Smooth muscle cell (in vitro differentiated cells): ENCODE measurements at regions not wholly inside any gene's neighbourhood (a gene's known extent, or its start where the extent isn't known, plus 50 kb on each side); places are given as distances from the start of the nearest gene placed in this dataset.

Source experiments
- DNase-seq: peaks from one replicate; lab custom pipeline; 2025; ENCODE audit not compliant: unreplicated experiment; lab: John Stamatoyannopoulos, UW
- H2AFZ ChIP-seq: fragments of 200-600 bp; sonication (generic); 2 replicates; pipeline ENCODE4 v1.6.0; 2016; ENCODE audit warnings: antibody characterized with exemption, low read depth, mild to moderate bottlenecking
- H3F3A ChIP-seq: fragments of 200-600 bp; sonication (generic); 2 replicates; pipeline ENCODE4 v1.6.0; 2017; ENCODE audit warnings: antibody characterized with exemption, low read depth
- H3K27ac ChIP-seq: fragments of 200-600 bp; sonication (generic); 2 replicates; pipeline ENCODE4 v1.5.1; 2016; ENCODE audit warnings: low read depth, mild to moderate bottlenecking
- H3K27me3 ChIP-seq: fragments of 200-600 bp; sonication (generic); 2 replicates; pipeline ENCODE4 v1.6.1; 2016; ENCODE audit warnings: low read depth, mild to moderate bottlenecking
- H3K36me3 ChIP-seq: fragments of 200-600 bp; sonication (generic); 2 replicates; pipeline ENCODE4 v1.5.1; 2016; ENCODE audit warnings: low read depth
- H3K4me1 ChIP-seq: fragments of 200-600 bp; sonication (generic); 2 replicates; pipeline ENCODE4 v1.5.1; 2016; ENCODE audit warnings: low read depth
- H3K4me2 ChIP-seq: fragments of 200-600 bp; sonication (generic); 2 replicates; pipeline ENCODE4 v1.6.0; 2016; ENCODE audit warnings: mild to moderate bottlenecking
- H3K4me3 ChIP-seq: fragments of 200-600 bp; sonication (generic); 2 replicates; pipeline ENCODE4 v1.5.1; 2016; ENCODE audit warnings: mild to moderate bottlenecking
- H3K79me2 ChIP-seq: fragments of 200-600 bp; sonication (generic); 2 replicates; pipeline ENCODE4 v1.6.0; 2016; ENCODE audit warnings: low read depth, mild to moderate bottlenecking
- H3K9ac ChIP-seq: fragments of 200-600 bp; sonication (generic); 2 replicates; pipeline ENCODE4 v1.6.0; 2016; ENCODE audit warnings: low read depth
- H3K9me3 ChIP-seq: fragments of 200-600 bp; sonication (generic); replicated peaks from 2 replicates; pipeline ENCODE4 v1.5.1; 2016; ENCODE audit warnings: low read depth
- H4K20me1 ChIP-seq: fragments of 200-600 bp; sonication (generic); 2 replicates; pipeline ENCODE4 v1.6.0; 2016; ENCODE audit warnings: low read depth
- CTCF ChIP-seq: fragments of 200-600 bp; sonication (generic); IDR thresholded peaks from 2 replicates; pipeline ENCODE4 v1.5.1; 2017; ENCODE audit warnings: borderline replicate concordance, mild to moderate bottlenecking, antibody characterized with exemption; ENCODE audit not compliant: insufficient read depth, poor library complexity, severe bottlenecking
- WGBS: methylation state at CpG from one replicate; pipeline ENCODE4 v1.1.7; 2016; ENCODE audit warnings: low lambda C conversion rate; 5-methylcytosine and 5-hydroxymethylcytosine counted together

DNA sequence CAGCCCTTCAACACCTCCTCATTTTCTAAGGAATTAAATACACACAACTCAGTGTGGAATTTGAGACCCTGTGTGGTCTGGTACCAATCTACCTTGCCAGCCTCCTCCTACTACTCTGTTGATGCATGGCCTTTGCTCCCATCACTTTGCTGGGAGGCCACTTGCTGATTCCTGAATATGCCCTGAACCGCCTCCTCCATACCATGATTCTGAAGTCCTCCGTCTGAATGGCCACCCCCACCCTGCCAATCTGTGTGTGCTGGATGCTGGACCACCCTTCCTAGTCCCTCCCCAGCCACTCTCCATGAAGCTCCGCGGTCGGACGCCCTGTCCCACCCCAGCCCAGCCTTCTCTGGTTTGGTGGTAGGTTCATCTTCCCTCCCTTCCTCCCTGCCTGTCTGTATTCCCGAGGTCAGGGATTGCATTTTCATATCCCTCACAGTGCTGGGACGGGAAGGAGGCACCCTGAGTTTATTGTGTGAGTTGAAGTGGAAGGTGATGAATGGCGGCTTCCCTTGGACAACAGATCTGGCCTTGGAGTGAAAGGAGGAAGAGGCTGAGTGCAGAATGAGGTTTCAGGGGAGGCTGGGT lies 138.3 kb downstream of the CDC5L start:
- Histone ChIP-seq H3K4me2 (no peak overlapping the region), H3K27ac (no peak overlapping the region), H3K9me3 (peaks cover 7% of the 10 kb centered on the region), H3K4me3 (no peak overlapping the region), H2AFZ (no peak overlapping the region), H3F3A (no peaks in the 10 kb centered on the region), H3K9ac (no peak overlapping the region), H3K36me3 (no peaks in the 10 kb centered on the region), H3K27me3 (no peaks in the 10 kb centered on the region), H4K20me1 (no peaks in the 10 kb centered on the region), H3K4me1 (no peaks in the 10 kb centered on the region), H3K79me2 (no peaks in the 10 kb centered on the region)
- no peak for TF ChIP-seq CTCF
- no peak for DNase-seq
- WGBS, result 90% methylated on average over 9 of the region's 9 CpGs

DNA sequence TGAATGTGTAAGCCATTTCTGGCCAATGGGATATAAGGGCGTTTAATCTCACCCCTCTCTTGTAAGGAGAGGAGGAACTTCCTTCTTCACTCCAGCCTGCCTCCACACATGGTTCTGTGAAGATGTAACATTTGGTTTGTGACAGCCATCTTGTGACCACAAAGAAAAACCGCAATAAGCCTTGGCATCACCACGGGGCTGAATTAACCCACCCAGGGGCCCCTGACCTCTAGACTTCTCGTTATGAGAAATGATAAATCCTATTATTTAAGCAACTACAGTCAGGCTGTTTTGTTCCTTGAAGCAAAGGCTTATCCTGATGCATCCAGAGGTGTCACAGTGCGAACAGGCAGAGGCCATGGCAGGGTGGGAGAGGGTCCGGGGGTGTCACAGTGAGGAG lies 139.7 kb downstream of the CDC5L start:
- H3K27ac ChIP-seq, result no peak overlapping the region
- no peaks in the 10 kb centered on the region for H3K79me2 ChIP-seq
- WGBS, result 86% methylated on average over 6 of the region's 6 CpGs
- no peaks in the 10 kb centered on the region for H4K20me1 ChIP-seq
- TF ChIP-seq CTCF, result no peak
- H3K27me3 ChIP-seq, result no peaks in the 10 kb centered on the region
- H3K9me3 ChIP-seq, result peaks cover 7% of the 10 kb centered on the region
- H3K36me3 ChIP-seq, result no peaks in the 10 kb centered on the region
- no peak overlapping the region for H3K9ac ChIP-seq
- DNase-seq, result no peak
- H2AFZ ChIP-seq, result no peak overlapping the region
- H3K4me2 ChIP-seq, result no peak overlapping the region
- no peaks in the 10 kb centered on the region for H3K4me1 ChIP-seq
- no peak overlapping the region for H3K4me3 ChIP-seq
- no peaks in the 10 kb centered on the region for H3F3A ChIP-seq

GRCh38 chr6:44527583-44528369 lies 140.3 kb downstream of the CDC5L start:
- DNase-seq, result no peak
- no peak overlapping the region for H3K9ac ChIP-seq
- no peak overlapping the region for H3K4me3 ChIP-seq
- H3K36me3 ChIP-seq, result no peaks in the 10 kb centered on the region
- no peaks in the 10 kb centered on the region for H3K4me1 ChIP-seq
- no peaks in the 10 kb centered on the region for H3K79me2 ChIP-seq
- TF ChIP-seq CTCF, result no peak
- no peak overlapping the region for H3K27ac ChIP-seq
- WGBS, result 83% methylated on average over 13 of the region's 14 CpGs
- no peaks in the 10 kb centered on the region for H3F3A ChIP-seq
- no peaks in the 10 kb centered on the region for H4K20me1 ChIP-seq
- H3K27me3 ChIP-seq, result no peaks in the 10 kb centered on the region
- no peak overlapping the region for H3K4me2 ChIP-seq
- H3K9me3 ChIP-seq, result peaks cover 7% of the 10 kb centered on the region
- H2AFZ ChIP-seq, result no peak overlapping the region

DNA sequence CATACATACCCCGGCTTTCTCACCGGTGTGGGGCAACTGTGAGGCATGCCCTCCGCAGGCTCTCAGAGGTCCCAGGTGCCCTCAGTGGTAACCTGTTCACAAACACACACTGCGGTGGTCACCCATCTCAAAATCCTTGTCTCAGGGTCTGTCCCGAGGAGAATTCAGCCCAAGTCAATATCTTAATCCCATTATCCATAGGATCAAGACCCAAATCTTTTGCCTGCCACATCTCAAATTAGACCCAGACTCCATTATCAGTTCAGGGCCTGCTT lies 140.8 kb downstream of the CDC5L start:
- no peak overlapping the region for H2AFZ ChIP-seq
- no peak for TF ChIP-seq CTCF
- no peaks in the 10 kb centered on the region for H3K79me2 ChIP-seq
- WGBS, result 88% methylated on average over 5 of the region's 5 CpGs
- no peaks in the 10 kb centered on the region for H3K4me1 ChIP-seq
- no peak overlapping the region for H3K4me3 ChIP-seq
- H3K27ac ChIP-seq, result no peak overlapping the region
- H3K9ac ChIP-seq, result no peak overlapping the region
- H3K27me3 ChIP-seq, result no peaks in the 10 kb centered on the region
- DNase-seq, result no peak
- no peaks in the 10 kb centered on the region for H3F3A ChIP-seq
- no peak overlapping the region for H3K4me2 ChIP-seq
- H3K9me3 ChIP-seq, result peaks cover 7% of the 10 kb centered on the region
- H3K36me3 ChIP-seq, result no peaks in the 10 kb centered on the region
- H4K20me1 ChIP-seq, result no peaks in the 10 kb centered on the region
